ENCODE measurements at regions not wholly inside any gene's neighbourhood (a gene's known extent, or its start where the extent isn't known, plus 50 kb on each side); places are given as distances from the start of the nearest gene placed in this dataset.

DNA sequence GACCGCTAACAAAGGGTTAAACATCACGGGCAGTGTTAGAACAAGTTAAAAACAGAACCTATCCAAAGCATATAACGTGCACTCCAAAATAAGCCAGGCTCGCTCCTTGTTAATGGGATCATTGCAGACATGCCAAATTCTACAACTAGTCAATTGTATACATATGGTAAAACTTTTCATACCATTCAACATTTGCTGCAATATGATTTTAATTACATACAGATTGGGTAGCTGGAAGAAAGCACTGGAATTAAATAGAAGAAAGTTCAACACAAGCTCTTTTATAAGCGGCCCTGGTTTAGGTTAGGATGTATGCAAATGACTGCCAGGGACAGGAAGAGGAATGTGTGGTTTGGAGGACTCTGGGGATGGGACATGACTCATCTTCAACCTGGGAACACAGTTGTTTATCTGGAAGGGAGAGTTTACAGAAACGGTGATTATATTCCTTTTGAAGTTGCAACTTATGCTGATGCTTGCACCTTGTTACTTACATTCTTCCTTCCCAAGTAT is 62.5 kb upstream of the TIAM2 start:
- TF ChIP-seq, protein P1, sequence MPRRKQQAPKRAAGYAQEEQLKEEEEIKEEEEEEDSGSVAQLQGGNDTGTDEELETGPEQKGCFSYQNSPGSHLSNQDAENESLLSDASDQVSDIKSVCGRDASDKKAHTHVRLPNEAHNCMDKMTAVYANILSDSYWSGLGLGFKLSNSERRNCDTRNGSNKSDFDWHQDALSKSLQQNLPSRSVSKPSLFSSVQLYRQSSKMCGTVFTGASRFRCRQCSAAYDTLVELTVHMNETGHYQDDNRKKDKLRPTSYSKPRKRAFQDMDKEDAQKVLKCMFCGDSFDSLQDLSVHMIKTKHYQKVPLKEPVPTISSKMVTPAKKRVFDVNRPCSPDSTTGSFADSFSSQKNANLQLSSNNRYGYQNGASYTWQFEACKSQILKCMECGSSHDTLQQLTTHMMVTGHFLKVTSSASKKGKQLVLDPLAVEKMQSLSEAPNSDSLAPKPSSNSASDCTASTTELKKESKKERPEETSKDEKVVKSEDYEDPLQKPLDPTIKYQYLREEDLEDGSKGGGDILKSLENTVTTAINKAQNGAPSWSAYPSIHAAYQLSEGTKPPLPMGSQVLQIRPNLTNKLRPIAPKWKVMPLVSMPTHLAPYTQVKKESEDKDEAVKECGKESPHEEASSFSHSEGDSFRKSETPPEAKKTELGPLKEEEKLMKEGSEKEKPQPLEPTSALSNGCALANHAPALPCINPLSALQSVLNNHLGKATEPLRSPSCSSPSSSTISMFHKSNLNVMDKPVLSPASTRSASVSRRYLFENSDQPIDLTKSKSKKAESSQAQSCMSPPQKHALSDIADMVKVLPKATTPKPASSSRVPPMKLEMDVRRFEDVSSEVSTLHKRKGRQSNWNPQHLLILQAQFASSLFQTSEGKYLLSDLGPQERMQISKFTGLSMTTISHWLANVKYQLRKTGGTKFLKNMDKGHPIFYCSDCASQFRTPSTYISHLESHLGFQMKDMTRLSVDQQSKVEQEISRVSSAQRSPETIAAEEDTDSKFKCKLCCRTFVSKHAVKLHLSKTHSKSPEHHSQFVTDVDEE (CRISPR knock-in tag; IDR thresholded peaks at IDR 0.05) = no peak
- TF ChIP-seq SNAI2 (CRISPR knock-in tag; IDR thresholded peaks at IDR 0.05) (no peak), TCF4 (CRISPR knock-in tag; IDR thresholded peaks at IDR 0.05; ENCODE audit: borderline replicate concordance) (peak; percentile 18; the same call in 1 of the 2 replicates), RARB (CRISPR knock-in tag; IDR thresholded peaks at IDR 0.05) (no peak), PPARA (CRISPR knock-in tag; IDR thresholded peaks at IDR 0.05; ENCODE audit: borderline replicate concordance) (no peak), ZC3H10 (CRISPR knock-in tag; IDR thresholded peaks at IDR 0.05) (no peak), ESRRG (CRISPR knock-in tag; IDR thresholded peaks at IDR 0.05) (no peak), ZFP3 (CRISPR knock-in tag; IDR thresholded peaks at IDR 0.05) (no peak), CSRNP3 (CRISPR knock-in tag; IDR thresholded peaks at IDR 0.05) (no peak), ZNF8 (CRISPR knock-in tag; IDR thresholded peaks at IDR 0.05) (0 out of 2 replicates have a peak, but pooled peaks have one; percentile 8), ZNF70 (CRISPR knock-in tag; IDR thresholded peaks at IDR 0.05) (peak; percentile 94), ZNF565 (CRISPR knock-in tag; conservative IDR thresholded peaks at IDR 0.05; ENCODE audit: low read depth) (no peak), BACH2 (CRISPR knock-in tag; IDR thresholded peaks at IDR 0.05; ENCODE audit: borderline replicate concordance) (no peak), ZFP30 (CRISPR knock-in tag; IDR thresholded peaks at IDR 0.05) (no peak), ISL1 (CRISPR knock-in tag; IDR thresholded peaks at IDR 0.05) (no peak), CSDC2 (CRISPR knock-in tag; IDR thresholded peaks at IDR 0.05) (no peak)
- TF ChIP-seq, protein P2, sequence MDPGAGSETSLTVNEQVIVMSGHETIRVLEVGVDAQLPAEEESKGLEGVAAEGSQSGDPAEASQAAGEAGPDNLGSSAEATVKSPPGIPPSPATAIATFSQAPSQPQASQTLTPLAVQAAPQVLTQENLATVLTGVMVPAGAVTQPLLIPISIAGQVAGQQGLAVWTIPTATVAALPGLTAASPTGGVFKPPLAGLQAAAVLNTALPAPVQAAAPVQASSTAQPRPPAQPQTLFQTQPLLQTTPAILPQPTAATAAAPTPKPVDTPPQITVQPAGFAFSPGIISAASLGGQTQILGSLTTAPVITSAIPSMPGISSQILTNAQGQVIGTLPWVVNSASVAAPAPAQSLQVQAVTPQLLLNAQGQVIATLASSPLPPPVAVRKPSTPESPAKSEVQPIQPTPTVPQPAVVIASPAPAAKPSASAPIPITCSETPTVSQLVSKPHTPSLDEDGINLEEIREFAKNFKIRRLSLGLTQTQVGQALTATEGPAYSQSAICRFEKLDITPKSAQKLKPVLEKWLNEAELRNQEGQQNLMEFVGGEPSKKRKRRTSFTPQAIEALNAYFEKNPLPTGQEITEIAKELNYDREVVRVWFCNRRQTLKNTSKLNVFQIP (CRISPR knock-in tag; IDR thresholded peaks at IDR 0.05; ENCODE audit: borderline replicate concordance, low read depth) = no peak
- ATAC-seq = peak; percentile 85

GRCh38 chr6:154933181-154933827 is 61.8 kb upstream of the TIAM2 start:
- ATAC-seq = peak; percentile 29
- TF ChIP-seq ISL1 (CRISPR knock-in tag; IDR thresholded peaks at IDR 0.05) (peak; percentile 23; the same call in 1 of the 2 replicates), PPARA (CRISPR knock-in tag; IDR thresholded peaks at IDR 0.05; ENCODE audit: borderline replicate concordance) (no peak)

- no peak for TF ChIP-seq TOX (CRISPR knock-in tag; IDR thresholded peaks at IDR 0.05; ENCODE audit: borderline replicate concordance)
- no peak for TF ChIP-seq ZC3H10 (CRISPR knock-in tag; IDR thresholded peaks at IDR 0.05)
- TF ChIP-seq ZFP3 (CRISPR knock-in tag; IDR thresholded peaks at IDR 0.05) = no peak
- TF ChIP-seq BACH2 (CRISPR knock-in tag; IDR thresholded peaks at IDR 0.05; ENCODE audit: borderline replicate concordance) = no peak
- no peak for TF ChIP-seq PPARA (CRISPR knock-in tag; IDR thresholded peaks at IDR 0.05; ENCODE audit: borderline replicate concordance)
- no peak for TF ChIP-seq OSR1 (CRISPR knock-in tag; IDR thresholded peaks at IDR 0.05)
- TF ChIP-seq RARB (CRISPR knock-in tag; IDR thresholded peaks at IDR 0.05) = no peak
- no peak for TF ChIP-seq TCF4 (CRISPR knock-in tag; IDR thresholded peaks at IDR 0.05; ENCODE audit: borderline replicate concordance)
- TF ChIP-seq, protein P1 (CRISPR knock-in tag; IDR thresholded peaks at IDR 0.05) = no peak
- no peak for TF ChIP-seq CSDC2 (CRISPR knock-in tag; IDR thresholded peaks at IDR 0.05)
- TF ChIP-seq, protein P2 (CRISPR knock-in tag; IDR thresholded peaks at IDR 0.05; ENCODE audit: borderline replicate concordance, low read depth) = no peak
- TF ChIP-seq ZNF70 (CRISPR knock-in tag; IDR thresholded peaks at IDR 0.05) = no peak
- TF ChIP-seq ZNF8 (CRISPR knock-in tag; IDR thresholded peaks at IDR 0.05) = no peak
- TF ChIP-seq ARNTL (CRISPR knock-in tag; IDR thresholded peaks at IDR 0.05; ENCODE audit: borderline replicate concordance, low read depth) = no peak
- TF ChIP-seq ZFP30 (CRISPR knock-in tag; IDR thresholded peaks at IDR 0.05) = no peak
- no peak for TF ChIP-seq SNAI2 (CRISPR knock-in tag; IDR thresholded peaks at IDR 0.05)
- peak; percentile 19; the same call in 2 of the 3 replicates for ATAC-seq
Observed at GRCh38 chr6:154937306-154938220, 57.6 kb upstream of the TIAM2 start.

All from SK-N-SH treated with all-trans-retinoic acid at 6 μM for 48 hours (cell line).